ENCODE measurements at regions not wholly inside any gene's neighbourhood (a gene's known extent, or its start where the extent isn't known, plus 50 kb on each side); places are given as distances from the start of the nearest gene placed in this dataset.

DNA sequence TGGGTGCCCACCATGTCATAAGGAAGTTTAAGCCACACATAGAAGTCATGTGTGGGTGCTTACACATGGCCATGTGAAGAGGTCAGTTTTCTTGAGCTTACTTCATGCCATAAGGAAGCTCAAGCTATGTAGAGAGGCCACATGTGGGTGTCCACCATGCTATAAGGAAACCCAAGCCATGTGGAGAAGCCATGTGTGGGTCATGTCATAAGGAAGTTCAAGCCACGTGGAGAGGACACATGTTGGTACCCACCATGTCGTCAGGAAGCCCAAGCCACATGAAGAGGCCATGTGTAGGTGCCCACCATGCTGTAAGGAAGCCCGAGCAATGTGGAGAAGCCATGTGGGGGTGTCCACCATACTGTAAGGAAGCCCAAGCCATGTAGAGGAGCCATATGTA, 1089.2 kb upstream of the AUTS2 start:
- no peak for DNase-seq

DNA sequence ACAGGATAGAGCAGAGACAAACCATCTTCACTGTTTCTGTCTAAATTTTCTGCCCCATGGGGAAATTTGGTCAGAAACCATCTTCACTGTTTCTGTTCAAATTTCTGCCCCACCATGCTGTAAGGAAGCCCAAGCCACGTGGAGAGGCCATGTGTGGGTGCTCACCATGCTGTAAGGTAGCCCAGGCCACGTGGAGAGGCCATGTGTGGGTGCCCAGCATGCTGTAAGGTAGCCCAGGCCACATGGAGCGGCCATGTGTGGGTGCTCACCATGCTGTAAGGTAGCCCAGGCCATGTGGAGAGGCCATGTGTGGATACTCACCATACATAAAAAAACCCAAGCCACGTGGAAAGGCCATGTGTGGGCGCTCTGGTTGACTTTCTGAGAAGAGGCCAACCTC, 1088.7 kb upstream of the AUTS2 start:
- DNase-seq, result no peak

DNA sequence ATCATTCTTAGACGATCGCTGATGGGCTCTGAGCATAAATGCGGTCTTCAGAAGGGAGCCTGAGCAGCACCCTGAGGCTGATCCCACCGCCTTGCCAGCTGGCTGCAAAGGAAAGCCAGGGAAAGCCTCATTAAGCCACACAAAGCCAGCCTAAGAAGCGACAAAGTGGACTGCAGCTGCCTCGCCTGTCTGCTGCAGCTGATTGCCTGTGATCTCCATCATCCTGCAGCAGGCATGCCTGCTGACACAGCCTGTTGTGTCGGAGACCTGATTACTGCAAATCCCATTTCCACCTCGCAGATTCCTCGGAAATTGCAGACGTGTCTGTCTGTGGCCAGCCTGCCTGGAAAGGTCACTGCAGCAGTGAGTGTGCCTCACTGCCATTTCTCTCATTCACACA, 1087.0 kb upstream of the AUTS2 start:
- no peak for DNase-seq

DNA sequence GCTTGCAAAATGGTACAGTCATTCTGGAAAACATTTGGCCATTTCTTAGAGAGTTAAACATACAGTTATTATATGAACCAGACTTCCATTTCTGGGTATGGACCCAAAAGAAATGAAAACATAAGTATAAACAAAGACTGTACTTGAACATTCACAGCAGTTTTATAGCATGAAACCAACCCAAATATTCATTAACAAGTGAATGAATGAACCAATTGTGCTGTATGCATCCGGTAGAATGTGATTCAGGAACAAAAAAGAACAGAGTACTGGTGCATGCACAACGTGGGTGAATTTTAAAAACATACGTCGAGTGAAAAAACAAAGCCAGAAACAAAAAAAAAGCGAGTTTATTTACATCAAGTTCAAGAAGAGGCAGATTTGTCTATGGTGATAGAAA, 1085.8 kb upstream of the AUTS2 start:
- no peak for DNase-seq

DNA sequence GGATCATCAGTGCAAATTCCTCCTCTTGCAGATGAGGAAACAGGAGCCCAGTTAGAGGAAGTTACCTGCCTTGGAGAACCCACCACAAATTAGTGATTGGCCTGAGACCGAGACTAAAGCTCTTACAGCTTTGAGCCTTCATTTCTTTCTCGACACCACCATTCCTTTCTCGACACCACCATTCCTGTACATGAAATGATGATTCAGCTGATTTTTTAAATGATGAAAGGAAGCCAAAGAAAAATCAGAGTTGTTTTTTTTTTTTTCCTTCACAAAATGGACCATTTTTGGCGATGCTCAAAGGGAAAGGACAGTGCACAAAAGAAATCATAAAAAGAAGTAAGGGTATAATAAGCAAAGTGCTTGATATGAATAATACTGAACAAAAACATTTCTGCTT, 1080.2 kb upstream of the AUTS2 start:
- no peak for DNase-seq

DNA sequence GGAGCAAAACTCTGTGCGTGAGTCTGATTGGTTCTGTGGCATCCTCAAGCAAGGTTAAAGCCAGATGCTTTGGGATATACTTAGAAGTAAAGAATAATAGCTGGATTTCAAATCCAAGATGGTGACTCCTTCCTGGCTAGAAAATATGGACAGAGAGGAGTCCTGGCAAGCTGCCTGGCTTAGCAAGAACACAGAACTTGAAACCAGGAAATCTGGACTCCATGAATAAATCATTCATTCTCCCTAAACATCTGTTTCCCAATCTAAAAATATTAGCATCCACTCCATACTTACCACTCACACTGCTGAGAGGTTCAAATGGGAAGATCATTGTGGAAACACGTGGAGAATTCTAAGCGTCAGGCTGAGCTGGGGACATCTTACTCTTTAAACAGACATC, 1074.1 kb upstream of the AUTS2 start:
- no peak for DNase-seq

DNA sequence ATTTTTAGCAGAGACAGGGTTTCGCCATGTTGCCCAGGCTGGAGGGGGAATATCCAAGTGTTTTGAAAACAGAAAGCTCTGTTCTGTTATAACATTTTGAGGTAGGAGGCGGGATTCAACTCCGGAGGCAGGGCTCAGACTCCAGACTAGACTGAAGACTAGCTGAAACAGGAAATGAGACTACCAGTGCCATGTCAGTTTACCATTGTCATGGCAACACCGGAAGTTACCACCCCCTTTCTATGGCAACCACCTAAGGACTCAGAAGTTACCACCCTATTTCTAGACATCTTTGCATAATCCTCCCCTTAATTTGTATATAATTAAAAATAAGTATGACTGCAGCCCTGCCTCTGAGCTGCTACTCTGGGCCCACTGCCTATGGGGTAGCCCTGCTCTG, 1069.1 kb upstream of the AUTS2 start:
- DNase-seq, result no peak

DNA sequence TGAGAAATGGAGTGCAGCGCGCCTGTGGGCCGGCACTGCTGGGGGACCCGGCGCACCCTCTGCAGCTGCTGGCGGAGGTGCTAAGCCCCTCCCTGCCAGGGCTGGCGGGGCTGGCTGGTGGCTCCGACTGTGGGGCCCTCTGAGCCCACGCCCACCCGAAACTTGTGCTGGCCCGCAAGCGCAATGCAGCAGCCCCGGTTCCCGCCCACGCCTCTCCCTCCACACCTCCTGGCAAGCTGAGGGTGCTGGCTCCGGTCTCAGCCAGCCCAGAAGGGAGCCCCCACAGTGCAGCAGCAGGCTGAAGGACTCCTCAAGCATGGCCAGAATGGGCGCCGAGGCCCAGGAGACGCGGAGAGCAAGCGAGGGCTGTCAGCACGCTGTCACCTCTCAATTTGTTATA, 1063.0 kb upstream of the AUTS2 start:
- no peak for DNase-seq

DNA sequence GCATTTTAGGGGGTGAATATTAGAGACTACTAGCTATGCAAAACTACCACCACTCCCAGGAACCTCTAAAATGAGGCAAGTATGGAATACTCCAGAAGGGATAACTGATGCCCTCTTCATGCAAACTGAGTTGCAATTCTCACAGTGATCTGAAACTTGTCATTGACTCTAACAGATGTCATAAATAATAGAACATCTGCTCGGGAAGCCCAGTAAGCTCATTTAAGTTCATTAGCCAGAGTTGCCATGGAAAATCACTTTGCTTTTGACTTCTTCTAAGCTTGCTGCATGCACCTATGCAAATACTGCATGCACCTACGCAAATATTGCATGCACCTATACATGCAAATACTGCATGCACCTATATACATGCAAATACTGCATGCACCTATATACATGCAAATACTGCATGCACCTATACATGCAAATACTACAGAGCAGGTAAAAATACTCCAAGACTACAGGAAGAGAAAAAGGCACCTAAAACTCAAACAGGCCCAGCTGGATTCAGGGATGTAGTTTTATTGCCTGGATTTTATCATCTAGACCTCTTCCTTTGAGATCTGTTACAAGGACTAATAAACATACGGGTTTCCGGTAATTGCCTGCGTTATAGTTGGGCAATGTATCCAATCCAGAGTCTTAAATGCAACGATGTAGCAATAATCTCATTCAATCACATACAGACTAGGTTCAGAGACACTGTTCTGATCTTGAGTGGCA, 1061.1 kb upstream of the AUTS2 start:
- no peak for DNase-seq

DNA sequence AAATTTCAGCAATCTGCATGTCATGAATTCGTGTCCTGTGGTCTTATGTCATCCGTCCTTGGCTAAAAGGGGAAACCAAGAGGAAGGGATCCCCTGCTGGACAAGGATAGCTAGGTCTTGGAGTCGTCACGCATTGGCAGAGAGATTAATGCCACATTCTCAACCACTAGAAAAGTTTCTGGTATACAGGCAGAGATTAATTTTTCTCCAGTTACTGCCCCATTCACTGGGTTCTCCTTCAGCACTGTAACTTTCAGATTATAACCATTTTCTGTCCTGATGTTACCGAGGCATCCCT, 1060.6 kb upstream of the AUTS2 start:
- DNase-seq, result no peak

DNA sequence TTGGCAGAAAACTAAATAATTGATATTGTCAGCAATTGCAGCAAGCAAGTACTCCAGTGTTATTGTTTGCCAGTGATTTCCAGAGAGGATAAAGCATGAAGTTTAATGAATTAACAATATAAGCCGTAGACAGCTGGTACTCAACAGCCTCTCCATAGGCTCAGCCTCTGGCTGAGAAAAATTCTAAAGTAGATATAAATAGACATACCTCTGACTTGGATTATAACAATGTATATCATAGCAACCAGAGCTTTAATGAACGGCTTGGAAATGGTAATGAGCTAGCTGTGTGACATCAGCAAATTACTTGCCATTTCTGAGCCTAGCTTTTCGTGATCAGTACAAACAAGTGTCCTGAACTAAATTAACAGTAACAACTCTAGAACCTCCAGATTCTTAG, 1055.4 kb upstream of the AUTS2 start:
- DNase-seq, result no peak

DNA sequence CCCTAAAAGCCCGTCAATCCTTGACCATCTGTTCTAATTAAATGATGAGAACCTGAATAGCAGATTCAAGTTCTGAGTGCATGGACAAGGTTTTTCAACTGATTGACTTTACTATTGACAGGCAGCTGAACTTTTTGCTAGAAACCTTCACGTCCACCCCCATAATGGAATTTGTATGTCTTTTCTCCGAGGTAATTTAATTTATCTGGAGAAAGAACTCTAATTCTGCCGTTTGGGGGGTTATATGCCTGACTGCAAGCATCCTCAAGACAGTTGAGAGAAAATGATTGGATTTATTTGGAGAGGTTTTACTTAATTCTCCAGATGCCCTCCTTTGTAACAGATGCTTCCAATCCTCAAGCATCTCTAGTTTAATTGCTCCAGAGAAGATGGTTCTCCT, 1053.4 kb upstream of the AUTS2 start:
- DNase-seq, result no peak

DNA sequence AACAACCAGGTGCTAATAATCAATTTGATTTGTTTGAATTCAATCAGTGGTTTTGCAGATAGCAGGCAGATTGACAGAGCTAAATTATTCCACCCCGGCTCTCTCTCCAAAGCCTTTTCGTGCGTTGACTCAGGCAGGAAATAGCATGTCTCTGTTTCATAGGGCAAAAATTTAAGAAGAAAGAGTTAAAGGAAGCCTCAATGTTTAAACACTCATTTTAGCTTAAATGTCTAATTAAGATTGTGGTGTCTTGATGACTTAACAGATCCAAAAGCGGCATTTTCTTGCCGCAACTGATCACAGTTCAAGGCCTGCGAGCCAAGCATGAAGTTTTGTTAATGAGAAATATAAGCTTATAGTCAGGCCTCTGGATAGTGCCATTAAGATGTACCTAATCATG, 1051.1 kb upstream of the AUTS2 start:
- DNase-seq, result no peak

DNA sequence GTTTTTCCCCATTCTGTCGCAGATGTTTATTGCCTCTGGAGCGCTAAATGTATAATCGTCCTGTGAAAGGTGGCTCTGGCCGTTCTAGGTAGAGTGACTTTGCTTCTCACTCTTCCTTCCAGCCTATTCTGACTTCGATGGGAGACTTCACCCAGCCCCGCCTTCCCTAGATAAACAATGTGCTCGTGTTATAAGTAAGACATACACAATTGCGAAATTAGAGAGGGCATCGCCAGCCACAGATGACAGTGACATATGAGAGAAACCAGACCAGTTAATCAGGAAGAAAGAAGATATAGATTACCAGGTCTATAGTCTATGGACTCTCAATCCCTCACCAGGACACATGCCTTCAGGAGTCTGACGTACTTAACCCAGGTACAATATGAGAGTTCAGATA, 1050.5 kb upstream of the AUTS2 start:
- no peak for DNase-seq

DNA sequence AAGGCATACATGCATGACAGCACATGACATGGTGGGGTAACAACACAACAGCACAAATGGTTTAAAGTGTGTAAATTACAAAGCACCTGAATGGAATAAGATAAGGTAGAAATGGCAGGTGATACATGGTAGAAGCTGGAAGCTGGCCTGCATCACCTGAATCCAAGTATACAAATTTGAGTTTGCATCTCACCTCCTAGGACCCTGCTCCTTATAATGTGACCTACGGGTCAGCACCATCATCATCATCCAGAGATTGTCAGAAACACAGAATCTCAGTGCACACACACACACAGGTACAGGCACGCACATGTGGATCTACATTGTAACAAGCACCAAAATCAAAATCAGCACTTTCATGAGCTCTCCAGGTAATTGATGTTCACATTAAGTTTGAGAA, 1048.2 kb upstream of the AUTS2 start:
- DNase-seq, result no peak

DNA sequence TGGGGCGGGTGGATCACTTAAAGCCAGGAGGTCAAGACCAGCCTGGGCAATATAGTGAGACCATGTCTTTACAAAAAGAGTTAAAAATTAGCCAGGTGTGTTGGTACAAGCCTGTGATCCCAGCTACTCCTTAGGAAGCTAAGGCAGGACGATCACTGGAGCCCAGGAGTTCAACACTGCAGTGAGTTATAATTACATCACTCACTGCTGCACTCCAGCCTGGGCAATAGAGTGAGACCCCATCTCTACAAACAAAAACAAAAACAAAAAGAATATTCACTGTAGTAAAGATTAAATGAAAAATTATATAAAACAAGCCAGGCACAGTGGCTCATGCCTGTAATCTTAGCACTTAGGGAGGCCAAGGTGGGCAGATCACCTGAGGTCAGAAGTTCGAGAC, 1047.6 kb upstream of the AUTS2 start:
- DNase-seq, result no peak

DNA sequence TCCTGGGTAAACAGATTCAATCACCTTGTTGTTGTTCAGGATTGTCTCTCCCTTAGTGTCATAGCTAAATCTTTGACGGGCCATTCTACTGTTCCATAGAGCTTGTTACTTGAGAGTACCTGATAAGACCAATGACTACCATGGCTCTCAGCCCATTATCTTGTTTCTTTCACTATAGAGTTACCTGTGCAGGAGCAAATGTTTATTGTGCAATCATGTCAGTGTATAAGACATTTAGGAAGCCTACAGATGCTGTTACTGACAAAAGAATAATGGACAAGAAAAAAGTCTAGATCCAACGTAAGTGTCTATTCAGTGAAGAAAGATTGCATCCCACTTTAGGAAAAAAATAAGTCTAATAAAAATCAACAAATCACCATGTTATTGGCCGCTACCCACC, 1041.7 kb upstream of the AUTS2 start:
- no peak for DNase-seq

DNA sequence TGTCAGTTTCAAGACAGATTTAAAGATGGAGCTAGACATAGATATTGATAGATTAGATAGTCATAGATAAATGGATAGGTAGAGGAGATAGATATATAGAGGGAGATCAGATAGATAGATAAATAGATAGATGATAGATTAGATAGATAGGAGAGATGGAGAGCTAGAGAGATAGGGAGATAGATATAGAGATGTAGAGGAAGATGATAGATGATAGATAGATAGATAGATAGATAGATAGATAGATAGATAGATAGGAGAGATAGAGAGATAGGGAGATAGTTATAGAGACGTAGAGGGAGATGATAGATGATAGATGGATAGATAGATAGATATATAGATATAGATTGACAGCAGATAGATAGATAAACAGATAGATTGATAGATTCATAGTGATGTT, 1038.8 kb upstream of the AUTS2 start:
- no peak for DNase-seq

DNA sequence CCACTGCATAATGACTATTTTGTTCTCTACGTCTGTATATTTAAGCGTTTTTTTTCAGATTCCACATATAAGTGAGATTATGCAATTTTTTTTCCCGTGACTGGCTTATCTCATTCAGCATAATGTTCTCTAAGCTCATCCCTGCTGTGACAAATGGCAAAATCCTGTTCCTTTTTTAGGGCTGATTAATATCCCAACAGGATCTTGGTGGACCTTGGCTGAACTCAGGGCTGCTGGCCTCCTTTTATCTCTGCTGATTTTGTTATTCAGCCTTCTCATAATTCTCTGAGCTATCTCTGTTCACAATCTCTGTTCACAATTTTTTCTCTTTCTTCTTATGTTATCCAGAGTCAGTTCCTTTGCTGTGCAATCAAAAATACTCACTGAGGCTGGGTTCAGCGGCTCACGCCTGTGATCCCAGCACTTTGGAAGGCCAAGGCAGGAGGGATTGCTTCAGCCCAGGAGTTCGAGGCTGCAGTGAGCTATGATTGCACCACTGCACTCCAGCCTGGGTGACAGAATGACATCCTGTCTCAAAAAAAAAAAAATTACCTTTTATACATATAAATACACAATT, 1035.9 kb upstream of the AUTS2 start:
- no peak for DNase-seq

DNA sequence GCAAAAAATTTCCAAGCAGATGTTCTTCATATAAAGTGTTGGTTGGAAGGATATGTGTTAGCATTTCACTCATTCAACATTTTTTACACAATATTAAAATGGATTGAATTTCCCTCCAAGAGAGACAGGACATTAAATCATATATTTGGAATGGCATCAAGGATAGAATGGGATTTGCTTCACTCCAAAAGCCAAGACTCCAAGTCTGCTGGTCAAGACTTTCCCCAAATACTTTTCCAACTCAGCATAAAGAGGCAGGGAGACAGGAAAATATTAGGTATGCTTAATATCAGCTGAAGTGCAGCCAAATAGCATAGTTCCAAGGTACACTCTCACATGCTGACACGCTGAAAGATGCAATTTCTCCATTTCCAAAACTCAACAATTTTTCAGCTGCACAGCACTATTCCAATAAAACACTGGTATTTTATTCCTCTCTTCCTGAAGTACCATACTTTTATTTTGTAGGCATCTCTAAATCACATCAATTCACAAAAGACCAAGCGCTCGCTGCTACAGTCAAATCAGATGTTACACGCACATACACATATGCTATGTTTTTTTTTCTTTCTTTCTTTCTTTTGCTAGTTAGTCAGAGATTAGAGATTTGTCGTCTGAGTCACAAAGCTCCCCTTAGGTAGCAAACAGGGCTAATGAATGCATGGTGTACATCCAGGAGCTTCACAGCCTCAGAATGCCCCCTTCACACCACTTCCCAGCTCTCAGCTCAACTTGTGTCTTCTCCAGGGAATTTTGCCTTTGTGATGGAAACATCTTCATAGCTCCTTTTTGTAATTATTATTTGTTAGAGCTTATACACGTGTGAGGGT, 1033.8 kb upstream of the AUTS2 start:
- DNase-seq, result no peak

DNA sequence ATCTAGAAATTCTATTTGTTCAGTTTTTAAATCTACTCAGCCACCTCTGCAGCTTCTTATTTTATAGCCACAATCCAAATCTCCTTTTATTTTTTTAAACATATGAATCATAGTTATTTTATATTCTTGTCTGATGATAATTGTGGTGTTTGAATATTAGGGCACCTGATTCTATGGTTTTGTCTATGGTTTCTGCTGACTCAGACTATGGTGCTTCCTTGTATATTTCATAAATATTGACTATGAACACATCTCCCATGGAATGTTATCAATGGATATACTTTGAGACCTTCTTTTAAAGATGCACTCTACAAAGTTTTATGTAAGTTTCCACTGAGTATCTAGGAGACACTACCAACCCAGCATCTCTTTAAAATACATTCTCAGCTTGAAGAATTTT, 1027.0 kb upstream of the AUTS2 start:
- no peak for DNase-seq

DNA sequence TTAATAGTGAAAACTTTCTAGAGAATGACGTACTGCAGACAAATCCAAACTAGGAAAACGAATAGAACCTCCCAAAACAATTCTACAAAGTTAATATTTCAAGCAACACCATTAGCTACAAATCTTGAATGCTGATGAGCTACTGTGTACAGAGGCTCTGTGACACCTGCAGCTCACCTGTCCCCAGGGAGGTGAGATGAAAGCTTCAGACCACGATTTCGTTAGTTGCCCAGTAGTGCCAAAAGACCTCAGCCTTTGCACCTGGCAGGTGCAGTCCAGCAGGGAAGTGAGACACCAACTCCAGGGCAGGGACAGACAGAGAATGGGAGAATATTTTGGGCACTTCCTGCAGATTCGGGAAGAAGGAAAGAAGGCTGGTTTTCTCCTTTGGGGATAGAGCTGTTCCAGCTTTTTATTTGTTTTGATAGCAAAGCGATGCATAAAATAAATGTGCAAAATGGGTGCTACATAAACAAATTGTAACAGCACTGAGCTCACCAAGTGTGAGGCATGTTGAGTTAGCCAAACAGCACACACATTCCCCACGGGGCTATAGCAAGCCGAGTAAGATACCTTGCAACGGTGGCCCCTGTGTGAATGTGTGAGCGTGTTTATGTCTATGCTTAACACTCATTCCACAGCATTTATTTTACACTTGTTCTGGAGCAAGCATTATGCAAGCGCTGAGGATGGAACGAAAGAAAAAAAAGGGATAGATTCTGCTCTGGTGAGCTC, 1024.8 kb upstream of the AUTS2 start:
- no peak for DNase-seq

DNA sequence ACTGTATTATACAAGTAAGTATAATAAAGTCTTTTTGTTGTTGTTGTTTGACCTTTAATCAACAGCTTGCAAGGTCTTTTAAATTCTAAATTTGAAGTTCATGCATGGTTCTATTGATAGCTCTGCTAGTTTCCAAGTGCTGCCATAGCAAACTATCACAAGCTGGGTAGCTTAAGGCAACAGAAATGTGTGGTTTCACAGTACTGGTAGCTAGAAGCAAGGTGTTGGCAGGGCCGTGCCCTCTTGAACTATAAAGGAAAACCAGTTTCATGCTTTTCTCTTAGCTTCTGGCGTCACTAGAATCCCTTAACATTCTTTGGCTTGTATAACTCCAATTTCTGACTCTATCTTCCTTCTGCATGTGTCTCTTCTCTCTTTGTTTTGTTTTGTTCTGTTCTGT, 1021.9 kb upstream of the AUTS2 start:
- DNase-seq, result no peak

DNA sequence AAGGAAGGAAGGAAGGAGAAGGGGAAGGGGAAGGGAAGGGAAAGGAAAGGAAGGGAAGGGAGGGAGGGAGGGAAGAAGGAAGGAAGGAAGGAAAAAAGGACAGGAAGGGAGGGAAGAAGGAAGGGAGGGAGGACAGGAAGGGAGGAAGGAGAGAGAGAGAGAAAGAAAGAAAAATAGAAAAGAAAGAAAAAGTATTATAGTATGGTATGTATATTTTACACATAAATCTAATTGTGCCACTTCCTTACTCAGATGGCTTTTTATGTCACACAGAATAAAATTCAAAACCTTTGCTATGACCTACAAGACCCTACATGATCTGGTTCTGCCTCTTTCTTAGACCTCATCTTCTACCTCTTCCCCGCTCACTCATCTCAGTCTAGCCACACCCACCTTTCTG, 1016.9 kb upstream of the AUTS2 start:
- DNase-seq, result no peak
